GM23338 (cell line): ENCODE measurements at regions not wholly inside any gene's neighbourhood (a gene's known extent, or its start where the extent isn't known, plus 50 kb on each side); places are given as distances from the start of the nearest gene placed in this dataset.

ENCODE experiments used
- ATAC-seq: fragments of 200-7000 bp; cut with Tn5 transposase; 3 replicates; pipeline ENCODE4 v1.9.1; 2020
- DNase-seq: peaks from one replicate; pipeline ENCODE4 v3.0.0-alpha.2; 2015; ENCODE audit warnings: low spot score
- H2AFZ ChIP-seq: fragments of 200-600 bp; sonication (generic); 2 replicates; pipeline ENCODE4 v1.8.0; 2016; ENCODE audit warnings: antibody characterized with exemption, mild to moderate bottlenecking, moderate library complexity
- H3F3A ChIP-seq: fragments of 200-600 bp; sonication (generic); replicated peaks from 2 replicates; pipeline ENCODE4 v1.8.0; 2017; ENCODE audit warnings: antibody characterized with exemption, mixed run types, low read depth
- H3K27ac ChIP-seq: fragments of 200-600 bp; sonication (generic); 2 replicates; pipeline ENCODE4 v1.6.1; 2016; ENCODE audit warnings: low read depth
- H3K27me3 ChIP-seq: fragments of 200-600 bp; sonication (generic); 2 replicates; pipeline ENCODE4 v1.8.0; 2016; ENCODE audit warnings: mild to moderate bottlenecking, mixed run types, moderate library complexity; ENCODE audit not compliant: insufficient read depth
- H3K36me3 ChIP-seq: fragments of 200-600 bp; sonication (generic); 2 replicates; pipeline ENCODE4 v1.8.0; 2016; ENCODE audit warnings: mild to moderate bottlenecking; ENCODE audit not compliant: insufficient read depth
- H3K4me1 ChIP-seq: fragments of 200-600 bp; sonication (generic); 2 replicates; pipeline ENCODE4 v1.8.0; 2016; ENCODE audit warnings: mild to moderate bottlenecking, moderate library complexity; ENCODE audit not compliant: insufficient read depth
- H3K4me2 ChIP-seq: fragments of 200-600 bp; sonication (generic); 2 replicates; pipeline ENCODE4 v1.7.1; 2017; ENCODE audit warnings: mixed run types
- H3K4me3 ChIP-seq: fragments of 200-600 bp; sonication (generic); 2 replicates; pipeline ENCODE4 v1.6.1; 2016; ENCODE audit warnings: mixed run types
- H3K79me2 ChIP-seq: fragments of 200-600 bp; sonication (generic); replicated peaks from 2 replicates; pipeline ENCODE4 v1.8.0; 2017; ENCODE audit warnings: mild to moderate bottlenecking; ENCODE audit not compliant: insufficient read depth
- H3K9me2 ChIP-seq: fragments of 200-600 bp; sonication (generic); 2 replicates; pipeline ENCODE4 v1.8.0; 2017; ENCODE audit not compliant: insufficient read depth
- H4K20me1 ChIP-seq: fragments of 200-600 bp; sonication (generic); replicated peaks from 2 replicates; pipeline ENCODE4 v1.8.0; 2017; ENCODE audit warnings: mild to moderate bottlenecking; ENCODE audit not compliant: insufficient read depth
- H3K27ac Mint-ChIP-seq: 2 replicates; pipeline ENCODE4 v1.8.0; 2020; ENCODE audit warnings: inconsistent platforms, mild to moderate bottlenecking, moderate library complexity, mixed read lengths
- H3K27me3 Mint-ChIP-seq: 3 replicates; pipeline ENCODE4 v1.8.0; 2022; ENCODE audit warnings: low read depth, mild to moderate bottlenecking, moderate library complexity, mixed read lengths, inconsistent platforms; ENCODE audit not compliant: insufficient read depth, poor library complexity
- H3K36me3 Mint-ChIP-seq: 3 replicates; pipeline ENCODE4 v1.8.0; 2021; ENCODE audit warnings: low read depth, mild to moderate bottlenecking, inconsistent platforms, moderate library complexity, mixed read lengths
- H3K4me1 Mint-ChIP-seq: 3 replicates; pipeline ENCODE4 v1.8.0; 2020; ENCODE audit warnings: mild to moderate bottlenecking, inconsistent platforms, mixed read lengths
- H3K4me3 Mint-ChIP-seq: 3 replicates; pipeline ENCODE4 v1.8.0; 2021; ENCODE audit warnings: moderate library complexity, mild to moderate bottlenecking, inconsistent platforms, mixed read lengths
- H3K9me3 Mint-ChIP-seq: 3 replicates; pipeline ENCODE4 v1.8.0; 2020; ENCODE audit warnings: moderate library complexity, mild to moderate bottlenecking, inconsistent platforms, mixed read lengths
- CREB1 ChIP-seq: fragments of 250-450 bp; sonication (Bioruptor Pico); IDR thresholded peaks from 2 replicates; pipeline ENCODE4 v1.5.0; 2020; ENCODE audit warnings: low read depth, mild to moderate bottlenecking, moderate library complexity
- EZH2 ChIP-seq: fragments of 200-600 bp; sonication (generic); IDR thresholded peaks from one replicate; pipeline ENCODE4 v1.8.0; 2017; ENCODE audit warnings: antibody characterized with exemption, mild to moderate bottlenecking, low read depth; ENCODE audit not compliant: unreplicated experiment
- EZH2phosphoT487 ChIP-seq: fragments of 200-600 bp; sonication (generic); IDR thresholded peaks from one replicate; pipeline ENCODE4 v1.8.1; 2018; ENCODE audit warnings: antibody characterized with exemption; ENCODE audit not compliant: unreplicated experiment
- JUNB ChIP-seq: IDR thresholded peaks from one replicate; pipeline ENCODE4 v1.6.1; 2016; ENCODE audit warnings: antibody characterized with exemption; ENCODE audit not compliant: unreplicated experiment
- NANOG ChIP-seq: IDR thresholded peaks from 2 replicates; pipeline ENCODE4 v1.6.1; 2016; ENCODE audit warnings: antibody characterized with exemption, borderline replicate concordance
- POLR2AphosphoS5 ChIP-seq: IDR thresholded peaks from 2 replicates; pipeline ENCODE4 v1.6.1; 2016; ENCODE audit warnings: antibody characterized with exemption, low read depth
- STAT1 ChIP-seq: IDR thresholded peaks from one replicate; pipeline ENCODE4 v1.6.1; 2016; ENCODE audit warnings: antibody characterized with exemption; ENCODE audit not compliant: unreplicated experiment
- ZNF114 ChIP-seq: fragments of 250-450 bp; sonication (Bioruptor Pico); IDR thresholded peaks from 2 replicates; pipeline ENCODE4 v1.5.0; 2020; ENCODE audit warnings: mild to moderate bottlenecking, moderate library complexity
- ZNF331 ChIP-seq: fragments of 250-450 bp; sonication (Bioruptor Pico); IDR thresholded peaks from 2 replicates; pipeline ENCODE4 v1.5.0; 2020; ENCODE audit warnings: low read depth, mild to moderate bottlenecking, moderate library complexity
- TF ChIP-seq, protein P1 (sequence below): IDR thresholded peaks from one replicate; pipeline ENCODE4 v1.6.1; 2018; ENCODE audit warnings: antibody characterized with exemption; ENCODE audit not compliant: unreplicated experiment
- TF ChIP-seq, protein P2 (sequence below), 2 experiments: fragments of 200-600 bp in 1 of 2; sonication (generic) in 1 of 2; conservative IDR thresholded peaks; 2 replicates each; pipeline versions ENCODE4 v1.5.1 to v1.6.1; 2016 to 2017; ENCODE audit warnings: antibody characterized with exemption in 2 of 2, low read depth in 2 of 2, mild to moderate bottlenecking in 2 of 2, moderate library complexity in 1 of 2
- TF ChIP-seq, protein P3 (sequence below): IDR thresholded peaks from 2 replicates; pipeline ENCODE4 v1.6.1; 2016; ENCODE audit warnings: antibody characterized with exemption
- TF ChIP-seq, protein P4 (sequence below): fragments of 250-450 bp; sonication (Bioruptor Pico); IDR thresholded peaks from 2 replicates; pipeline ENCODE4 v1.5.0; 2020; ENCODE audit warnings: mild to moderate bottlenecking, moderate library complexity

DNA sequence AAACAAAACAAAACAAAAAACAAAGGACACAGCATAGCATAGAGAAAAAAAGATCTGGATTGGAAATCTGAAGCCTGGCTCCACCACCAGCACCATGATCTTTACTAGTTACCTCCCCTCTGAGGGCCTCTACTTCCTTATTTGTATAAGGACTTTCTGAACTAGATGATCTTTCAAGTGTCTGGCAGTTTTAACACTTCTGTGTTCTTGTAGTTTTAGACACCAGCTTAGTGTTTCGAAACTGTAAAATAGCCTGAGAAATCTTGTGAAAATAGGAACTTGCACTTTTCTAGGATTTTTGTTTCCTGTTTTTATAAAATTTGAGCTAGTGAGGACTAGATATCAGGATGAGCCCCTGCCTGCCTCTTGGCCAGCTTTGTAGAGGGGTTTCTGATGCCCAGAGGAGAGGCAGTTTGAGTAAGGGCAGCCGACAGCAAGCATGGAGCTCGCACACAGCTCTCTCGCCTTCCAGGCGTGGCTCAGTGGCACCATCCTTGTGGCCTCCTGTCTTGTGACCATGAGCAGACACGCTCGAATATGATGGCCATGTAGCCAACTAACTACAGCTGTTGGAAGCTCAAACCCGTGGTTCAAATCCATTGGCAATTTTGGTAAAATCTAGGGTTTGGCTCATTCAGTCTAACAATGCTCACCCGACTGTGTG, 319.0 kb downstream of the KCNRG start:
- H4K20me1 ChIP-seq, result no peaks in the 10 kb centered on the region; the same call in 1 of the 2 replicates
- H2AFZ ChIP-seq, result no peak overlapping the region
- TF ChIP-seq, protein P1, sequence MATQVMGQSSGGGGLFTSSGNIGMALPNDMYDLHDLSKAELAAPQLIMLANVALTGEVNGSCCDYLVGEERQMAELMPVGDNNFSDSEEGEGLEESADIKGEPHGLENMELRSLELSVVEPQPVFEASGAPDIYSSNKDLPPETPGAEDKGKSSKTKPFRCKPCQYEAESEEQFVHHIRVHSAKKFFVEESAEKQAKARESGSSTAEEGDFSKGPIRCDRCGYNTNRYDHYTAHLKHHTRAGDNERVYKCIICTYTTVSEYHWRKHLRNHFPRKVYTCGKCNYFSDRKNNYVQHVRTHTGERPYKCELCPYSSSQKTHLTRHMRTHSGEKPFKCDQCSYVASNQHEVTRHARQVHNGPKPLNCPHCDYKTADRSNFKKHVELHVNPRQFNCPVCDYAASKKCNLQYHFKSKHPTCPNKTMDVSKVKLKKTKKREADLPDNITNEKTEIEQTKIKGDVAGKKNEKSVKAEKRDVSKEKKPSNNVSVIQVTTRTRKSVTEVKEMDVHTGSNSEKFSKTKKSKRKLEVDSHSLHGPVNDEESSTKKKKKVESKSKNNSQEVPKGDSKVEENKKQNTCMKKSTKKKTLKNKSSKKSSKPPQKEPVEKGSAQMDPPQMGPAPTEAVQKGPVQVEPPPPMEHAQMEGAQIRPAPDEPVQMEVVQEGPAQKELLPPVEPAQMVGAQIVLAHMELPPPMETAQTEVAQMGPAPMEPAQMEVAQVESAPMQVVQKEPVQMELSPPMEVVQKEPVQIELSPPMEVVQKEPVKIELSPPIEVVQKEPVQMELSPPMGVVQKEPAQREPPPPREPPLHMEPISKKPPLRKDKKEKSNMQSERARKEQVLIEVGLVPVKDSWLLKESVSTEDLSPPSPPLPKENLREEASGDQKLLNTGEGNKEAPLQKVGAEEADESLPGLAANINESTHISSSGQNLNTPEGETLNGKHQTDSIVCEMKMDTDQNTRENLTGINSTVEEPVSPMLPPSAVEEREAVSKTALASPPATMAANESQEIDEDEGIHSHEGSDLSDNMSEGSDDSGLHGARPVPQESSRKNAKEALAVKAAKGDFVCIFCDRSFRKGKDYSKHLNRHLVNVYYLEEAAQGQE, result no peak
- TF ChIP-seq, protein P2, sequence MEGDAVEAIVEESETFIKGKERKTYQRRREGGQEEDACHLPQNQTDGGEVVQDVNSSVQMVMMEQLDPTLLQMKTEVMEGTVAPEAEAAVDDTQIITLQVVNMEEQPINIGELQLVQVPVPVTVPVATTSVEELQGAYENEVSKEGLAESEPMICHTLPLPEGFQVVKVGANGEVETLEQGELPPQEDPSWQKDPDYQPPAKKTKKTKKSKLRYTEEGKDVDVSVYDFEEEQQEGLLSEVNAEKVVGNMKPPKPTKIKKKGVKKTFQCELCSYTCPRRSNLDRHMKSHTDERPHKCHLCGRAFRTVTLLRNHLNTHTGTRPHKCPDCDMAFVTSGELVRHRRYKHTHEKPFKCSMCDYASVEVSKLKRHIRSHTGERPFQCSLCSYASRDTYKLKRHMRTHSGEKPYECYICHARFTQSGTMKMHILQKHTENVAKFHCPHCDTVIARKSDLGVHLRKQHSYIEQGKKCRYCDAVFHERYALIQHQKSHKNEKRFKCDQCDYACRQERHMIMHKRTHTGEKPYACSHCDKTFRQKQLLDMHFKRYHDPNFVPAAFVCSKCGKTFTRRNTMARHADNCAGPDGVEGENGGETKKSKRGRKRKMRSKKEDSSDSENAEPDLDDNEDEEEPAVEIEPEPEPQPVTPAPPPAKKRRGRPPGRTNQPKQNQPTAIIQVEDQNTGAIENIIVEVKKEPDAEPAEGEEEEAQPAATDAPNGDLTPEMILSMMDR (conservative IDR thresholded peaks at IDR 0.05; ENCODE audit: low read depth in 2 of 2), result no peak
- TF ChIP-seq EZH2 (no peak), POLR2AphosphoS5 (no peak), JUNB (no peak), CREB1 (CRISPR knock-in tag) (no peak), STAT1 (no peak), EZH2phosphoT487 (no peak), ZNF114 (CRISPR knock-in tag) (no peak), NANOG (no peak), ZNF331 (CRISPR knock-in tag) (no peak)
- TF ChIP-seq, protein P3, sequence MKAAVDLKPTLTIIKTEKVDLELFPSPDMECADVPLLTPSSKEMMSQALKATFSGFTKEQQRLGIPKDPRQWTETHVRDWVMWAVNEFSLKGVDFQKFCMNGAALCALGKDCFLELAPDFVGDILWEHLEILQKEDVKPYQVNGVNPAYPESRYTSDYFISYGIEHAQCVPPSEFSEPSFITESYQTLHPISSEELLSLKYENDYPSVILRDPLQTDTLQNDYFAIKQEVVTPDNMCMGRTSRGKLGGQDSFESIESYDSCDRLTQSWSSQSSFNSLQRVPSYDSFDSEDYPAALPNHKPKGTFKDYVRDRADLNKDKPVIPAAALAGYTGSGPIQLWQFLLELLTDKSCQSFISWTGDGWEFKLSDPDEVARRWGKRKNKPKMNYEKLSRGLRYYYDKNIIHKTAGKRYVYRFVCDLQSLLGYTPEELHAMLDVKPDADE, result no peak
- TF ChIP-seq, protein P4, sequence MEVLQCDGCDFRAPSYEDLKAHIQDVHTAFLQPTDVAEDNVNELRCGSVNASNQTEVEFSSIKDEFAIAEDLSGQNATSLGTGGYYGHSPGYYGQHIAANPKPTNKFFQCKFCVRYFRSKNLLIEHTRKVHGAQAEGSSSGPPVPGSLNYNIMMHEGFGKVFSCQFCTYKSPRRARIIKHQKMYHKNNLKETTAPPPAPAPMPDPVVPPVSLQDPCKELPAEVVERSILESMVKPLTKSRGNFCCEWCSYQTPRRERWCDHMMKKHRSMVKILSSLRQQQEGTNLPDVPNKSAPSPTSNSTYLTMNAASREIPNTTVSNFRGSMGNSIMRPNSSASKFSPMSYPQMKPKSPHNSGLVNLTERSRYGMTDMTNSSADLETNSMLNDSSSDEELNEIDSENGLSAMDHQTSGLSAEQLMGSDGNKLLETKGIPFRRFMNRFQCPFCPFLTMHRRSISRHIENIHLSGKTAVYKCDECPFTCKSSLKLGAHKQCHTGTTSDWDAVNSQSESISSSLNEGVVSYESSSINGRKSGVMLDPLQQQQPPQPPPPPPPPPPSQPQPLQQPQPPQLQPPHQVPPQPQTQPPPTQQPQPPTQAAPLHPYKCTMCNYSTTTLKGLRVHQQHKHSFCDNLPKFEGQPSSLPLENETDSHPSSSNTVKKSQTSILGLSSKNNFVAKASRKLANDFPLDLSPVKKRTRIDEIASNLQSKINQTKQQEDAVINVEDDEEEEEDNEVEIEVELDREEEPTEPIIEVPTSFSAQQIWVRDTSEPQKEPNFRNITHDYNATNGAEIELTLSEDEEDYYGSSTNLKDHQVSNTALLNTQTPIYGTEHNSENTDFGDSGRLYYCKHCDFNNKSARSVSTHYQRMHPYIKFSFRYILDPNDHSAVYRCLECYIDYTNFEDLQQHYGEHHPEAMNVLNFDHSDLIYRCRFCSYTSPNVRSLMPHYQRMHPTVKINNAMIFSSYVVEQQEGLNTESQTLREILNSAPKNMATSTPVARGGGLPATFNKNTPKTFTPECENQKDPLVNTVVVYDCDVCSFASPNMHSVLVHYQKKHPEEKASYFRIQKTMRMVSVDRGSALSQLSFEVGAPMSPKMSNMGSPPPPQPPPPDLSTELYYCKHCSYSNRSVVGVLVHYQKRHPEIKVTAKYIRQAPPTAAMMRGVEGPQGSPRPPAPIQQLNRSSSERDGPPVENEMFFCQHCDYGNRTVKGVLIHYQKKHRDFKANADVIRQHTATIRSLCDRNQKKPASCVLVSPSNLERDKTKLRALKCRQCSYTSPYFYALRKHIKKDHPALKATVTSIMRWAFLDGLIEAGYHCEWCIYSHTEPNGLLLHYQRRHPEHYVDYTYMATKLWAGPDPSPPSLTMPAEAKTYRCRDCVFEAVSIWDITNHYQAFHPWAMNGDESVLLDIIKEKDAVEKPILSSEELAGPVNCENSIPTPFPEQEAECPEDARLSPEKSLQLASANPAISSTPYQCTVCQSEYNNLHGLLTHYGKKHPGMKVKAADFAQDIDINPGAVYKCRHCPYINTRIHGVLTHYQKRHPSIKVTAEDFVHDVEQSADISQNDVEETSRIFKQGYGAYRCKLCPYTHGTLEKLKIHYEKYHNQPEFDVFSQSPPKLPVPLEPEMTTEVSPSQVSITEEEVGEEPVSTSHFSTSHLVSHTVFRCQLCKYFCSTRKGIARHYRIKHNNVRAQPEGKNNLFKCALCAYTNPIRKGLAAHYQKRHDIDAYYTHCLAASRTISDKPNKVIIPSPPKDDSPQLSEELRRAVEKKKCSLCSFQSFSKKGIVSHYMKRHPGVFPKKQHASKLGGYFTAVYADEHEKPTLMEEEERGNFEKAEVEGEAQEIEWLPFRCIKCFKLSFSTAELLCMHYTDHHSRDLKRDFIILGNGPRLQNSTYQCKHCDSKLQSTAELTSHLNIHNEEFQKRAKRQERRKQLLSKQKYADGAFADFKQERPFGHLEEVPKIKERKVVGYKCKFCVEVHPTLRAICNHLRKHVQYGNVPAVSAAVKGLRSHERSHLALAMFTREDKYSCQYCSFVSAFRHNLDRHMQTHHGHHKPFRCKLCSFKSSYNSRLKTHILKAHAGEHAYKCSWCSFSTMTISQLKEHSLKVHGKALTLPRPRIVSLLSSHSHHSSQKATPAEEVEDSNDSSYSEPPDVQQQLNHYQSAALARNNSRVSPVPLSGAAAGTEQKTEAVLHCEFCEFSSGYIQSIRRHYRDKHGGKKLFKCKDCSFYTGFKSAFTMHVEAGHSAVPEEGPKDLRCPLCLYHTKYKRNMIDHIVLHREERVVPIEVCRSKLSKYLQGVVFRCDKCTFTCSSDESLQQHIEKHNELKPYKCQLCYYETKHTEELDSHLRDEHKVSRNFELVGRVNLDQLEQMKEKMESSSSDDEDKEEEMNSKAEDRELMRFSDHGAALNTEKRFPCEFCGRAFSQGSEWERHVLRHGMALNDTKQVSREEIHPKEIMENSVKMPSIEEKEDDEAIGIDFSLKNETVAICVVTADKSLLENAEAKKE (CRISPR knock-in tag), result no peak
- no peaks in the 10 kb centered on the region for H3K9me2 ChIP-seq
- no peaks in the 10 kb centered on the region for H3K27me3 ChIP-seq
- Mint-ChIP-seq H3K27ac (no peak overlapping the region), H3K4me1 (peaks cover 2% of the 10 kb centered on the region), H3K27me3 (peaks cover 5% of the 10 kb centered on the region), H3K9me3 (no peaks in the 10 kb centered on the region), H3K36me3 (no peaks in the 10 kb centered on the region), H3K4me3 (no peak overlapping the region)
- no peaks in the 10 kb centered on the region for H3K4me1 ChIP-seq
- no peak overlapping the region for H3K4me2 ChIP-seq
- DNase-seq (no peak), ATAC-seq (no peak)
- H3K27ac ChIP-seq, result no peak overlapping the region
- H3K79me2 ChIP-seq, result no peaks in the 10 kb centered on the region
- H3K36me3 ChIP-seq, result no peaks in the 10 kb centered on the region
- H3K4me3 ChIP-seq, result no peak overlapping the region
- H3F3A ChIP-seq, result no peaks in the 10 kb centered on the region
